ENCODE measurements at regions not wholly inside any gene's neighbourhood (a gene's known extent, or its start where the extent isn't known, plus 50 kb on each side); places are given as distances from the start of the nearest gene placed in this dataset.

GRCh38 chr11:134838708-134839107 is 426.7 kb upstream of the B3GAT1 start:
- DNase-seq: no peak
- TF ChIP-seq CTCF (IDR thresholded peaks at IDR 0.05) (no peak), POLR2A (IDR thresholded peaks at IDR 0.05) (no peak)

GRCh38 chr11:134837887-134838232 is 425.8 kb upstream of the B3GAT1 start:
- Histone ChIP-seq H3K27me3 (no peaks in the 10 kb centered on the region), H3K36me3 (no peaks in the 10 kb centered on the region), H3K4me1 (no peaks in the 10 kb centered on the region), H3K27ac (no peak overlapping the region), H3K9me3 (no peaks in the 10 kb centered on the region), H3K4me3 (no peak overlapping the region)
- TF ChIP-seq CTCF (IDR thresholded peaks at IDR 0.05): no peak
- no peak for TF ChIP-seq POLR2A (IDR thresholded peaks at IDR 0.05)
- DNase-seq: no peak
- intact Hi-C loops (cut with DNase I; ENCODE audit: low total_unique reads): no loop called here

More at GRCh38 chr11:134838708-134839107, 426.7 kb upstream of the B3GAT1 start:
- no peaks in the 10 kb centered on the region for H3K4me1 ChIP-seq
- H3K27me3 ChIP-seq: no peaks in the 10 kb centered on the region
- no peaks in the 10 kb centered on the region for H3K9me3 ChIP-seq
- H3K27ac ChIP-seq: no peak overlapping the region
- H3K36me3 ChIP-seq: no peaks in the 10 kb centered on the region
- no peak overlapping the region for H3K4me3 ChIP-seq
- intact Hi-C loops (cut with DNase I; ENCODE audit: low total_unique reads): no loop called here

- no peak for DNase-seq
- intact Hi-C loops (cut with DNase I; ENCODE audit: low total_unique reads): no loop called here
Observed at GRCh38 chr11:134837166-134837886, 425.3 kb upstream of the B3GAT1 start.

GRCh38 chr11:134836561-134836960 is 424.5 kb upstream of the B3GAT1 start:
- intact Hi-C loops (cut with DNase I; ENCODE audit: low total_unique reads): no loop called here
- TF ChIP-seq CTCF (IDR thresholded peaks at IDR 0.05) (no peak), POLR2A (IDR thresholded peaks at IDR 0.05) (no peak)
- Histone ChIP-seq H3K36me3 (no peaks in the 10 kb centered on the region), H3K27ac (no peak overlapping the region), H3K4me1 (no peaks in the 10 kb centered on the region), H3K4me3 (no peak overlapping the region), H3K27me3 (no peaks in the 10 kb centered on the region), H3K9me3 (no peaks in the 10 kb centered on the region)
- DNase-seq: no peak

More at GRCh38 chr11:134837166-134837886, 425.3 kb upstream of the B3GAT1 start:
- Histone ChIP-seq H3K36me3 (no peaks in the 10 kb centered on the region), H3K4me3 (no peak overlapping the region), H3K27ac (no peak overlapping the region), H3K4me1 (no peaks in the 10 kb centered on the region), H3K9me3 (no peaks in the 10 kb centered on the region), H3K27me3 (no peaks in the 10 kb centered on the region)
- TF ChIP-seq POLR2A (IDR thresholded peaks at IDR 0.05): no peak

- no peaks in the 10 kb centered on the region for H3K4me1 ChIP-seq
- H3K9me3 ChIP-seq: no peaks in the 10 kb centered on the region
- H3K27me3 ChIP-seq: no peaks in the 10 kb centered on the region
- no peak for TF ChIP-seq POLR2A (IDR thresholded peaks at IDR 0.05)
- TF ChIP-seq CTCF (IDR thresholded peaks at IDR 0.05): no peak
- no peak overlapping the region for H3K27ac ChIP-seq
- intact Hi-C loops (cut with DNase I; ENCODE audit: low total_unique reads): no loop called here
- no peak for DNase-seq
- no peak overlapping the region for H3K4me3 ChIP-seq
- no peaks in the 10 kb centered on the region for H3K36me3 ChIP-seq
Observed at GRCh38 chr11:134835561-134835960, 423.5 kb upstream of the B3GAT1 start.

- TF ChIP-seq CTCF (IDR thresholded peaks at IDR 0.05) (no peak), POLR2A (IDR thresholded peaks at IDR 0.05) (no peak)
- H3K4me1 ChIP-seq: no peaks in the 10 kb centered on the region
- H3K9me3 ChIP-seq: no peaks in the 10 kb centered on the region
- no peak overlapping the region for H3K4me3 ChIP-seq
- H3K36me3 ChIP-seq: no peaks in the 10 kb centered on the region
- H3K27me3 ChIP-seq: no peaks in the 10 kb centered on the region
- DNase-seq: no peak
- intact Hi-C loops (cut with DNase I; ENCODE audit: low total_unique reads): no loop called here
- no peak overlapping the region for H3K27ac ChIP-seq
Observed at GRCh38 chr11:134830312-134830711, 418.3 kb upstream of the B3GAT1 start.

Measured in uterus (tissue), 3 donors.